ENCODE measurements at regions not wholly inside any gene's neighbourhood (a gene's known extent, or its start where the extent isn't known, plus 50 kb on each side); places are given as distances from the start of the nearest gene placed in this dataset.

GRCh38 chr4:96389770-96390169 is 549.9 kb downstream of the PDHA2 start:
- Histone ChIP-seq H4K8ac (ENCODE audit: low read depth in 2 of 2, low read length in 2 of 2) (no peak overlapping the region), H4K20me1 (ENCODE audit: insufficient read depth, low read length) (no peaks in the 10 kb centered on the region), H2AFZ (replicated peaks; ENCODE audit: low read length, poor library complexity) (no peak overlapping the region), H3K79me1 (ENCODE audit: low read depth in 1 of 2, low read length in 2 of 2) (no peaks in the 10 kb centered on the region), H3K9me1 (ENCODE audit: insufficient read depth, low read length) (no peaks in the 10 kb centered on the region), H2BK5ac (ENCODE audit: low read depth, low read length, poor library complexity, severe bottlenecking) (no peak overlapping the region), H3K27ac (ENCODE audit: insufficient read depth, low read length) (no peak overlapping the region), H2AK5ac (ENCODE audit: low read depth, low read length) (no peak overlapping the region), H3K36me3 (ENCODE audit: control insufficient read depth, insufficient read depth, low read length) (no peaks in the 10 kb centered on the region), H3K4me3 (ENCODE audit: insufficient read depth, low read depth, low read length) (no peak overlapping the region), H3K23ac (ENCODE audit: low read depth, low read length) (no peak overlapping the region), H2BK20ac (ENCODE audit: low read depth, low read length) (no peak overlapping the region), H2BK15ac (ENCODE audit: low read depth, low read length) (no peak overlapping the region), H3K27me3 (ENCODE audit: control insufficient read depth, insufficient read depth, low read length) (no peaks in the 10 kb centered on the region), H3K4ac (ENCODE audit: low read depth, low read length) (no peak overlapping the region), H3K56ac (ENCODE audit: extremely low read depth, insufficient read depth, low read length) (no peak overlapping the region), H3K4me1 (ENCODE audit: control insufficient read depth, insufficient read depth, low read length) (no peaks in the 10 kb centered on the region), H2AK9ac (replicated peaks; ENCODE audit: low read depth, low read length, poor library complexity) (no peak overlapping the region), H4K91ac (ENCODE audit: insufficient read depth, low read depth, low read length) (no peak overlapping the region), H2BK120ac (ENCODE audit: low read depth, low read length) (no peak overlapping the region), H4K5ac (ENCODE audit: low read depth, low read length) (no peak overlapping the region), H3K14ac (replicated peaks; ENCODE audit: low read depth, low read length) (no peak overlapping the region), H3K4me2 (ENCODE audit: low read depth, low read length) (no peak overlapping the region), H3K9ac (ENCODE audit: low read depth, low read length) (no peak overlapping the region), H3K9me3 (ENCODE audit: control insufficient read depth, insufficient read depth, low read length) (0 out of 2 replicates have a peak, but pooled peaks cover 2% of the 10 kb centered on the region), H3K18ac (ENCODE audit: low read depth, low read length) (no peak overlapping the region)
- WGBS, 2 experiments (ENCODE audit: extremely low coverage in 2 of 2, insufficient read length in 1 of 2) = no CpG with 5 or more reads among the region's 2 CpGs
- no TSS peak for BruUV-seq (replicated peaks)
- POLR2A ChIA-PET (ENCODE audit: unreplicated experiment) = no interaction called here
- dilution Hi-C loops (cut with HindIII; ENCODE audit: low sequenced_read_pairs, unreplicated experiment) (no loop called here), in situ Hi-C loops (cut with MboI; ENCODE audit: low sequenced_read_pairs) (no loop called here), intact Hi-C loops (cut with micrococcal nuclease) (no loop called here)
- no peak for TF ChIP-seq SMC3 (IDR thresholded peaks at IDR 0.05; ENCODE audit: low read depth, low read length)
- TF ChIP-seq USF2 (IDR thresholded peaks at IDR 0.05; ENCODE audit: low read depth, low read length) = no peak
- no peak for TF ChIP-seq BHLHE40 (IDR thresholded peaks at IDR 0.05; ENCODE audit: low read depth, low read length)
- TF ChIP-seq POLR2A (IDR thresholded peaks at IDR 0.05; ENCODE audit: low read depth, low read length) = no peak
- no peak for TF ChIP-seq RAD21 (IDR thresholded peaks at IDR 0.05; ENCODE audit: low read length)
- no peak for TF ChIP-seq CTCF (conservative IDR thresholded peaks at IDR 0.05; ENCODE audit: low read depth, low read length)
- TF ChIP-seq FOS (IDR thresholded peaks at IDR 0.05; ENCODE audit: low read depth, low read length) = no peak
- TF ChIP-seq ELK1 (IDR thresholded peaks at IDR 0.05; ENCODE audit: borderline replicate concordance, low read depth, low read length) = no peak
- TF ChIP-seq CHD1 (IDR thresholded peaks at IDR 0.05; ENCODE audit: low read depth, low read length) = no peak
- TF ChIP-seq RFX5 (IDR thresholded peaks at IDR 0.05; ENCODE audit: low read depth, low read length) = no peak
- TF ChIP-seq MAZ (IDR thresholded peaks at IDR 0.05; ENCODE audit: borderline replicate concordance, low read depth, low read length) = no peak
- TF ChIP-seq CEBPB (IDR thresholded peaks at IDR 0.05; ENCODE audit: low read depth, low read length) = no peak
- CTCF ChIA-PET = no interaction called here
- ATAC-seq (ENCODE audit: low read depth) (no peak), DNase-seq (no peak)
